ENCODE measurements at regions not wholly inside any gene's neighbourhood (a gene's known extent, or its start where the extent isn't known, plus 50 kb on each side); places are given as distances from the start of the nearest gene placed in this dataset.

- H3K9me3 ChIP-seq (ENCODE audit: insufficient read depth, low read length) = no peaks in the 10 kb centered on the region
- H3K4me3 ChIP-seq (ENCODE audit: insufficient read depth, low read length, poor library complexity, severe bottlenecking) = no peak overlapping the region
- TF ChIP-seq CTCF (IDR thresholded peaks at IDR 0.05; ENCODE audit: insufficient read depth, low read length, poor library complexity, severe bottlenecking) (no peak), EZH2phosphoT487 (conservative IDR thresholded peaks at IDR 0.05; ENCODE audit: low read length) (no peak)
- H3K36me3 ChIP-seq (ENCODE audit: low read length) = no peaks in the 10 kb centered on the region
- H4K20me1 ChIP-seq (ENCODE audit: low read depth, low read length) = no peaks in the 10 kb centered on the region
- no peaks in the 10 kb centered on the region for H3K9me2 ChIP-seq (replicated peaks; ENCODE audit: insufficient read depth, low read length)
- no peak overlapping the region for H3K9ac ChIP-seq (ENCODE audit: low read length)
- H2AFZ ChIP-seq (ENCODE audit: low read depth, low read length, severe bottlenecking) = no peak overlapping the region
- no peaks in the 10 kb centered on the region for H3K27me3 ChIP-seq (ENCODE audit: low read length)
- H3K4me2 ChIP-seq (ENCODE audit: low read depth, low read length, poor library complexity, severe bottlenecking) = no peak overlapping the region
- no peaks in the 10 kb centered on the region for H3F3A ChIP-seq (ENCODE audit: insufficient read depth)
- H3K79me2 ChIP-seq (ENCODE audit: insufficient read depth, low read length) = no peaks in the 10 kb centered on the region
- no peak overlapping the region for H3K27ac ChIP-seq (ENCODE audit: low read depth, low read length)
Measured at GRCh38 chr7:106775975-106776607, 89.0 kb upstream of the PIK3CG start.

- Histone ChIP-seq H2AFZ (ENCODE audit: low read depth, low read length, severe bottlenecking) (no peak overlapping the region), H3F3A (ENCODE audit: insufficient read depth) (no peaks in the 10 kb centered on the region), H3K9me2 (replicated peaks; ENCODE audit: insufficient read depth, low read length) (no peaks in the 10 kb centered on the region), H3K36me3 (ENCODE audit: low read length) (no peaks in the 10 kb centered on the region), H3K9ac (ENCODE audit: low read length) (no peak overlapping the region), H3K4me3 (ENCODE audit: insufficient read depth, low read length, poor library complexity, severe bottlenecking) (no peak overlapping the region), H3K79me2 (ENCODE audit: insufficient read depth, low read length) (no peaks in the 10 kb centered on the region), H3K27me3 (ENCODE audit: low read length) (no peaks in the 10 kb centered on the region), H4K20me1 (ENCODE audit: low read depth, low read length) (no peaks in the 10 kb centered on the region), H3K9me3 (ENCODE audit: insufficient read depth, low read length) (no peaks in the 10 kb centered on the region), H3K27ac (ENCODE audit: low read depth, low read length) (no peak overlapping the region), H3K4me2 (ENCODE audit: low read depth, low read length, poor library complexity, severe bottlenecking) (no peak overlapping the region)
- no peak for TF ChIP-seq EZH2phosphoT487 (conservative IDR thresholded peaks at IDR 0.05; ENCODE audit: low read length)
- no peak for TF ChIP-seq CTCF (IDR thresholded peaks at IDR 0.05; ENCODE audit: insufficient read depth, low read length, poor library complexity, severe bottlenecking)
Measured at GRCh38 chr7:106776618-106777347, 88.3 kb upstream of the PIK3CG start.

- Histone ChIP-seq H3K27ac (ENCODE audit: low read depth, low read length) (no peak overlapping the region), H3K79me2 (ENCODE audit: insufficient read depth, low read length) (no peaks in the 10 kb centered on the region)
Measured at GRCh38 chr7:106777674-106778299, 87.3 kb upstream of the PIK3CG start.

More at GRCh38 chr7:106777674-106778299, 87.3 kb upstream of the PIK3CG start:
- Histone ChIP-seq H3K27me3 (ENCODE audit: low read length) (no peaks in the 10 kb centered on the region), H3K9me3 (ENCODE audit: insufficient read depth, low read length) (no peaks in the 10 kb centered on the region), H3K4me2 (ENCODE audit: low read depth, low read length, poor library complexity, severe bottlenecking) (no peak overlapping the region), H3K36me3 (ENCODE audit: low read length) (no peaks in the 10 kb centered on the region), H3K9ac (ENCODE audit: low read length) (no peak overlapping the region), H2AFZ (ENCODE audit: low read depth, low read length, severe bottlenecking) (no peak overlapping the region), H4K20me1 (ENCODE audit: low read depth, low read length) (no peaks in the 10 kb centered on the region), H3F3A (ENCODE audit: insufficient read depth) (no peaks in the 10 kb centered on the region), H3K4me3 (ENCODE audit: insufficient read depth, low read length, poor library complexity, severe bottlenecking) (no peak overlapping the region), H3K9me2 (replicated peaks; ENCODE audit: insufficient read depth, low read length) (no peaks in the 10 kb centered on the region)
- no peak for TF ChIP-seq EZH2phosphoT487 (conservative IDR thresholded peaks at IDR 0.05; ENCODE audit: low read length)
- TF ChIP-seq CTCF (IDR thresholded peaks at IDR 0.05; ENCODE audit: insufficient read depth, low read length, poor library complexity, severe bottlenecking) = no peak
